ENCODE measurements at regions not wholly inside any gene's neighbourhood (a gene's known extent, or its start where the extent isn't known, plus 50 kb on each side); places are given as distances from the start of the nearest gene placed in this dataset.

DNA sequence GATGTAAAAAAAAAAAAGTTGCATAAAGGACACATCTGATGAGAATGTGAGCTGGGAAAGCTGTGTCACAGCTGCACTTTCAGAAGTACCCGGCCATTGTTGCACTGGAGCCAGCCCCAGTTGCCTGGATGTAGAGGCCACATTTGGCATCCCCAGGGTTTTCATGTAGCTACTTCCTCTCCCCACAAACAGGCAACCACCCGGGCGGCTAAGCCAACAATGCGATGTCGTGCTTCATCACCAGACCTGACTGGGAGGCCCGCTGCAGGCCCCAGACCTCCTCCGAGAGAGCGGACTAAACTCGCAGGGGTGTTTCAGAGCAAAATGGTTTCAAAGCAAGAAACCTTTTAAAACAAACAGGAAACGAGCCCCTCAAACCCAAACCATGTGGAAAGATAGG, 142.3 kb downstream of the TMCO5A start:
- H3K27ac Mint-ChIP-seq: no peak overlapping the region
- H3K4me1 Mint-ChIP-seq (ENCODE audit: low read depth): peaks cover 19% of the 10 kb centered on the region
- H3K9me3 Mint-ChIP-seq: no peaks in the 10 kb centered on the region
- H3K36me3 Mint-ChIP-seq (ENCODE audit: low read depth): no peaks in the 10 kb centered on the region
- H3K4me3 Mint-ChIP-seq: no peak overlapping the region
- peaks cover 43% of the 10 kb centered on the region for H3K27me3 Mint-ChIP-seq

DNA sequence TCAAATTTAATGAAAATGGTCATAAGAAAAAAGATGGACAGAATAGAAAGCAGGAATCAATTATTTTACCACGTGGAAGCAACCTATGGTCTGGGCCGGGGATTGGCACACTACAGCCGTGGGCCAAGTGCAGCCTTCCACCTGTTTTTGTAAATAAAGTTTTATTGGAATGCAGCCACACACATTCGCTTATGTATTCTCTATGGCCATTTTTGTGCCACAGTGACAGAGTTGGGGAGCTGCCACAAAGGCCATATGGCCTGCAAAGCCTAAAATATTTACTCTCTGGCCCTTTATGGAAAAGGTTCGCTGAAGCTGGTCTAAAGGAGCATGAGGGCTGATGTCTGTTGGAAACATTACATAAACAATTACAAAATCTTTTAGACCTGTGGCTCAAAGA, 144.8 kb downstream of the TMCO5A start:
- H3K4me3 Mint-ChIP-seq: no peak overlapping the region
- H3K27me3 Mint-ChIP-seq: peaks cover 27% of the 10 kb centered on the region
- H3K4me1 Mint-ChIP-seq (ENCODE audit: low read depth): peaks cover 16% of the 10 kb centered on the region
- H3K36me3 Mint-ChIP-seq (ENCODE audit: low read depth): no peaks in the 10 kb centered on the region
- no peak overlapping the region for H3K27ac Mint-ChIP-seq
- no peaks in the 10 kb centered on the region for H3K9me3 Mint-ChIP-seq

DNA sequence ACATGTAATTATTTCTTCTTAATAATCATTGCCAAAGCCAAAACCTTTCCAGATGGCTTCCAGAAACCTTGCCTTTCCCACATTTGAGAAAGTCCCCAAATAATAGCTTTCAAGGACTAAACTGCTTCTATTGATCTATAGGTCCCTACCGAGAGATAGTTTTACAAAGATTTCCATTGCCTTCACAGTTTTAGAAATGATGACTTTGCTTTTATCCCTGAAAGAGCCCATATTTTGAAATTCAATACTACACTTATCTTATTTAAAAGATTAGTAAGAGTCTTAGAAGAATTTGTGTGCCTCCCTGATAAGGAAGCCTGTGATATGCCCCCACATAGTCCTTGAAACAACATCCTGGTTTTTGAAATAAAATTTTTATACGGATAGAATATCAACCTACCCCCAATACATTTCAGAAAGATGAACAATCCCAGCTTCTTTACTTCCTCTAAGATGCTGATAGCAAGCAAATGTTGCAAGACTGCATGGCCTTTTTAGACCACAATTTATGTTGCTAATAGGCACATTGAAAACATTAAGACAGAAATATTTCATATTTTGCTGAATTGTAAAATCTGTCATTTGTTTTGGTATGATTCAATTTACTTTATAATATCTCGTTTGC, 146.3 kb downstream of the TMCO5A start:
- no peaks in the 10 kb centered on the region for H3K9me3 Mint-ChIP-seq
- no peaks in the 10 kb centered on the region for H3K36me3 Mint-ChIP-seq (ENCODE audit: low read depth)
- H3K27ac Mint-ChIP-seq: no peak overlapping the region
- peaks cover 16% of the 10 kb centered on the region for H3K27me3 Mint-ChIP-seq
- no peak overlapping the region for H3K4me3 Mint-ChIP-seq
- peaks cover 24% of the 10 kb centered on the region for H3K4me1 Mint-ChIP-seq (ENCODE audit: low read depth)

DNA sequence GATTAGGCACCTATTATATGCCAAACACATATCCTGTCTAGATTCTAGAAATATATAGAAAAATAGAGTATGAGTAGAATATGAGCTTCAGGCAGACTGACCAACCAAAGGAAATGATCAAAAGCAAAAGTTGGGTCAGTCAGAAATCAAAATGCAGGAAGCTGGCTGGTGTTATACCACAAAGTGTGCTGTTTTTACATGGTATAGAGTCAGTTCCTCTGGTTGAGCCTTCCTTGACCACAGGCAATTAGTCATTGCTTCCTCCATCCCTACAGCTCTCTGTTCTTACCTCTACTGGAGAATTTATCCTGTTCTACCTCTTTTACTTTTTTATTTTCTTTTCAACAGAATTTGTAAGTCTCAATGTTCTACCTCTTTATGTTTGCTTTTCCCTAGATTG, 149.8 kb downstream of the TMCO5A start:
- Mint-ChIP-seq H3K4me3 (peak overlapping the region; percentile 36), H3K9me3 (no peaks in the 10 kb centered on the region), H3K27ac (peak overlapping the region; percentile 59), H3K36me3 (ENCODE audit: low read depth) (no peaks in the 10 kb centered on the region), H3K4me1 (ENCODE audit: low read depth) (peaks cover 27% of the 10 kb centered on the region), H3K27me3 (peaks cover 33% of the 10 kb centered on the region)

DNA sequence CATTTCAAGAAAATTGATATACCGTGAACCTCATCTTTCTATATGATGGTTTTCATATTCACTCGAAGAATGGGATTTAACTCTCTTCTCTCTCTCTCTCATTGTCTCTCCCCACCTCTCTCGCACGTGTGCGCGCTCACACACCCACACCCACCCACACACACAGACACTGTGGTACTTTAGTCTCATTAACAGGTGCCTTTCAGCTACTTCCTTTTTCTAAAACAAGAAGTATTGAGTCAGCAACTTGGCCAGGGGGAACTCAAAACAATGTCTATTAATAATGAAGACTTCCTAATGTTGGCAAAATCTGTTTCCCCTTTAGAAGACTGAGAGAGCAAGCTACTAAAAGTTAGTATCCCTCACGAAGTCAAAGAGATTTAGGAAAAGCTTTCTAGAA, 150.7 kb downstream of the TMCO5A start:
- Mint-ChIP-seq H3K4me3 (peak overlapping the region; percentile 12), H3K27ac (peak overlapping the region; percentile 42), H3K27me3 (peaks cover 39% of the 10 kb centered on the region), H3K36me3 (ENCODE audit: low read depth) (no peaks in the 10 kb centered on the region), H3K9me3 (no peaks in the 10 kb centered on the region), H3K4me1 (ENCODE audit: low read depth) (peaks cover 27% of the 10 kb centered on the region)

DNA sequence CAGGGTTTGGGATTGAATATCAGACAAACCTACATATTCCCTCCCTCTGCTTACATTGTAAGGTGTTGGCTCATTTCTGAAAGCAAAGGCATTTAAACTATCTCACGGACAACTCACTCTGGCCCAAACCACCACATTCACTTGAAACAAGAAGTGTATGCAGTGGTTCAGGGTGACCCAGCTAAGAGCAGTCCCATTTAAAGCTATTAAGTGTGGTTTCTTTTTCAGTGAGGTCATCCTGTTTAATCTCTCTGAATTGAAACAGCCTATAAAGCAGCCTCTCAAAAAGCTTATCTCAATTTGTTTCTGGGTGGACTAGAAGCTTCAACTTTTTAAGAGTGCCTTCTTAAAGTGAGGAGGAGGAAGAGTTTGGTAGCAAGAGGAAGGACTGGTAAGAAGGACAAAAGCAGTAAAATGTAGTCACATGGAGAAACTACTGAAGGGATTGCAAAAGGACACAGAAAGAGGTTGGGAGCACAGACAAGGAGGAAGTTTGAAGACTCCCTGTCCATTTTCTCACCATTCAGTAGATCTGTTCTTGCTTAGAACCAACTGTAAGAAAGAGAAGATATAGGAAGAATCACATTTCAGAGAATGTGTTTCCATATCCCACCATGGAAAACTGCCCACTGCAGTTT, 151.6 kb downstream of the TMCO5A start:
- no peaks in the 10 kb centered on the region for H3K9me3 Mint-ChIP-seq
- H3K27me3 Mint-ChIP-seq: peaks cover 44% of the 10 kb centered on the region
- H3K27ac Mint-ChIP-seq: no peak overlapping the region
- H3K36me3 Mint-ChIP-seq (ENCODE audit: low read depth): no peaks in the 10 kb centered on the region
- H3K4me1 Mint-ChIP-seq (ENCODE audit: low read depth): peaks cover 27% of the 10 kb centered on the region
- no peak overlapping the region for H3K4me3 Mint-ChIP-seq

DNA sequence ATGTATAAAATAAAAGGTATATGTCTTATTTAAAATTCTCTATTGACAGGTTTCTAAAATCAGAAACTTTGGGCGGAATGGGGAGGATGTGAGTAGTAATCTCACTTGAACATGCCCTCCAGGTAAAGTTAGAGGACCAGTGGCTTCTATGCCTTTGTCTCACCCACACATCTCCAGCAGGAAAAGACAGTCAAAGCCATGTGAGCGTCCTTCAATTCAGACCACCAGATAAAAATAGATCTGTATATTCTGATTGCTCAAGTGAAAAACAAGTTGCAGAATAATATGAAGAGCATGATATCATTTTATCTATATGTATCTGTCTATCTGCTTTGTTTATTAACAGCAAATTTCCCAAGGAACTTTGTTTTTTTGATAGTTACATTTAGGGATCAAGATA, 152.2 kb downstream of the TMCO5A start:
- H3K36me3 Mint-ChIP-seq (ENCODE audit: low read depth): no peaks in the 10 kb centered on the region
- no peak overlapping the region for H3K4me3 Mint-ChIP-seq
- peaks cover 50% of the 10 kb centered on the region for H3K27me3 Mint-ChIP-seq
- H3K4me1 Mint-ChIP-seq (ENCODE audit: low read depth): peaks cover 27% of the 10 kb centered on the region
- no peaks in the 10 kb centered on the region for H3K9me3 Mint-ChIP-seq
- H3K27ac Mint-ChIP-seq: no peak overlapping the region

DNA sequence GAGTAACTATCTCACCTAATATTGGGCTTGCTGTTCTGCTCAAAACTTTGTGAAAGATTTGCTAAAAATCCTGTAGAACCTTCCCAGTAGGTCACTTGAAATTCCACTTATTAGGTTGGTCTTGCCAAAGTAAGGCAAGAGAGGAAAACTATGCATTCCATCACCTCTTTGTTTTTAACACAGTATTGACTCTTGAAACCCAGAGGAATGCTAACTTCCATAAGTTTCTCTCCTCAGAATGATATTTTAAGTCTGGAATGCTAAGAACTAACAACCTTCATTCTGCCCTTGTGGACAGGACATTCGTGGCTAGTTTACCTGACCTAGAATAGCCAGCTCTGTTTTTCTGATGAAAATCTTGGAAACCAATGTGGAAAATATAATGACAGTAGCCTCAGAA, 154.5 kb downstream of the TMCO5A start:
- peaks cover 47% of the 10 kb centered on the region for H3K27me3 Mint-ChIP-seq
- H3K4me3 Mint-ChIP-seq: no peak overlapping the region
- H3K27ac Mint-ChIP-seq: no peak overlapping the region
- H3K9me3 Mint-ChIP-seq: no peaks in the 10 kb centered on the region
- no peaks in the 10 kb centered on the region for H3K36me3 Mint-ChIP-seq (ENCODE audit: low read depth)
- H3K4me1 Mint-ChIP-seq (ENCODE audit: low read depth): peaks cover 23% of the 10 kb centered on the region

DNA sequence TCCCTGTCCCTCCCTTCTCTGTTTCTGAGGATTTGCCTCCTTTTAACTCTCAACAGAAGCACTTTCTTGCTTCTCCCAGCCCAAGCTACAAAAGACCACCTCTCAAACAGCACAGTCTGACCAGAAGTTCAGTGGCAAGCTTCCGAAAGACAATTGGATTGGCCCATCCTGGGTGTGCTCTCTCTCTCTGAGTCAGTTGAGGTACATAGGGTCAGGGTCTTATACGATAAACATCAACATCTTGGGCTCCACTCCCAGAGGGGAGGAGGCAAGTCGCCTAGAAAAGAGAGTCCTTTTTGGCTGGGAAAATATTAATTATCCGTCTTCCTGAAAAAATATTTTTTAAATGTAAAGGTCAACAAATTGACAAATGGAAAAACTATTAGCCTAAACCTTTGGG, 155.8 kb downstream of the TMCO5A start:
- H3K27me3 Mint-ChIP-seq: peaks cover 47% of the 10 kb centered on the region
- peaks cover 11% of the 10 kb centered on the region for H3K4me1 Mint-ChIP-seq (ENCODE audit: low read depth)
- no peaks in the 10 kb centered on the region for H3K9me3 Mint-ChIP-seq
- H3K27ac Mint-ChIP-seq: no peak overlapping the region
- H3K36me3 Mint-ChIP-seq (ENCODE audit: low read depth): no peaks in the 10 kb centered on the region
- H3K4me3 Mint-ChIP-seq: no peak overlapping the region

DNA sequence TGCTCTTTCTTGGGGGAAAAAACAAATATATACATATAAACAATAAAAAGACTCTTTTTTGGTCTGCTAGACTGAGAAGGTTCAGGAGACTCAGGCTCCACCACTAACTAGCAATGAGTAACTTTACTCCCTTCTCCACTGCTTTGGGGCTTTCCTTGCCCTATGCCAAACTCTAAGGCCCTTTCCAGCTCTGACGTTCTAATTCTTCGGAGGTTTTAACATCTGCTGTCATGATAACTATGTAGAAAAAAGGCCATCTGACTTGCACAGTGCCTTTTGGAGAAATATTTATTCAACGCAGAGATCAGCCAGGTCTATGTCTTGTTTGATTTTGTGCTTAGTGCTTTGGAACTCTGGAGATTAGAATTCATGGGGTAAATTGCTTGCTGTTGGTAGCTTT, 156.2 kb downstream of the TMCO5A start:
- H3K9me3 Mint-ChIP-seq: peaks cover 2% of the 10 kb centered on the region

DNA sequence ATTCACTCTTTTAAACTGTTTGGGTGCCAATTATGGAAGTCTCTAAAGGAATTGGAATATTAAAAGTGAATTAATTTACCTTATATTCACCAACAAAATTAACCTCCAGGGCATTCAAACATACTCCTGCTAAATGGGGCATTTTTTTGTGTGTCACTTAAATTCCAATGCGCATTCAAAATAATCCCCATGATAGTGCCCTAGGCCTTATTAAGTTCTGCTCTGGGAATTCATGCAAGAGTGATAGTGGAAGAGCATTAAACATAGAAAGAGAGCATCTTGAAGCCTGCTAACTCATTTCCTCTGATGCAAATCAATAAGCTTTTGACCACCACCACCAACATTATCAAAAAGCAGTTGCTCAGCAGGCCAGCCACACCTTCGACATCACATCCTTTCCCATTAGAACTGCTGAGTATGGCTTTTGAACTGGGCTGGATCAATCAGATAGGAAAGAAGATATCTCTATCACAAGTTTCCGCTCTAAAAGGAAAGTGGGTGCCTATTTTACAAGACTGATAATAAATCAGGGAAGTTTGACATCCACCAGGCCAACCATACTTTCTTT, 156.7 kb downstream of the TMCO5A start:
- peaks cover 1% of the 10 kb centered on the region for H3K4me1 Mint-ChIP-seq (ENCODE audit: low read depth)
- H3K9me3 Mint-ChIP-seq: peaks cover 5% of the 10 kb centered on the region
- H3K27me3 Mint-ChIP-seq: peaks cover 47% of the 10 kb centered on the region
- H3K36me3 Mint-ChIP-seq (ENCODE audit: low read depth): no peaks in the 10 kb centered on the region
- H3K27ac Mint-ChIP-seq: no peak overlapping the region
- H3K4me3 Mint-ChIP-seq: no peak overlapping the region

More for the DNA sequence above, 156.2 kb downstream of the TMCO5A start:
- Mint-ChIP-seq H3K27me3 (peaks cover 48% of the 10 kb centered on the region), H3K4me1 (ENCODE audit: low read depth) (peaks cover 6% of the 10 kb centered on the region), H3K27ac (no peak overlapping the region), H3K4me3 (no peak overlapping the region), H3K36me3 (ENCODE audit: low read depth) (no peaks in the 10 kb centered on the region)

DNA sequence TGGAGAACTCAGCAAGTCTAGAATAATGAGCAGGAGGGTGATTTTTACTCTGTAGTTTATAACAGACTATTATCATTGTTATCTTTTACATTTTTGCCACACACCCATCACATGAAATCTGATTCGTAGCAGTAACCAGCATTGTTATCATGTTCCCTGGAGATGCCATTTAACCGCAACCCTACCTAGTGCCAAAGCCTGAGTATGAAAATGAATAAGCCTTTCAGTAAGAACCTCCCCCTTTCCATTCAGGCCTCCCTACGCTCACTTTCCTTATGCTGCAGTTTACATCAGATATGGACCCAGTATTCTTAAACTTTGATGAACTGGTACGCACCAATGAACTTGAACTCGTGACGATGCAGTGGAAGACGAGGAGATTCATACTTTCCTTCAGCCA, 158.7 kb upstream of the SPRED1 start:
- Mint-ChIP-seq H3K27ac (no peak overlapping the region), H3K4me3 (no peak overlapping the region), H3K27me3 (peaks cover 42% of the 10 kb centered on the region), H3K4me1 (ENCODE audit: low read depth) (no peaks in the 10 kb centered on the region), H3K9me3 (peaks cover 21% of the 10 kb centered on the region), H3K36me3 (ENCODE audit: low read depth) (no peaks in the 10 kb centered on the region)

DNA sequence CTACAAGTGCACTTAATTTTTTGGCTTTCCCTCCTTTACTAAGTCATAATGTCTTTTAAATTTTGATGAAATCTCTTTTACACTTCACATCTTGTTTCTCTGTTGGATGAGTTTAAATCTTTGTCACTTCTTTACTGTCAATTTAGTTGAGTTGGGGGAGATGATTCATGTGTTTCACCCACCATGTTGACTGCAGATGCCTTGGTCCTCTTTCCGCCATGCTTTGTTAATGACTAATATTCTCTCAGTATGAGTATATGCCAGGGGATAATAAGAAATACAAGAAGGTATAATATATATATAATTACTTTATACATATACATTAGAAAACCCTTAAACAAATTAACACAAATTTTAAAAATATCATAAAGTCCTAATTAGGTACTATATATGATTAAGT, 149.7 kb upstream of the SPRED1 start:
- H3K4me1 Mint-ChIP-seq (ENCODE audit: low read depth): peaks cover 3% of the 10 kb centered on the region
- H3K27me3 Mint-ChIP-seq: peaks cover 26% of the 10 kb centered on the region
- H3K9me3 Mint-ChIP-seq: peaks cover 6% of the 10 kb centered on the region
- H3K4me3 Mint-ChIP-seq: no peak overlapping the region
- no peak overlapping the region for H3K27ac Mint-ChIP-seq
- H3K36me3 Mint-ChIP-seq (ENCODE audit: low read depth): no peaks in the 10 kb centered on the region

DNA sequence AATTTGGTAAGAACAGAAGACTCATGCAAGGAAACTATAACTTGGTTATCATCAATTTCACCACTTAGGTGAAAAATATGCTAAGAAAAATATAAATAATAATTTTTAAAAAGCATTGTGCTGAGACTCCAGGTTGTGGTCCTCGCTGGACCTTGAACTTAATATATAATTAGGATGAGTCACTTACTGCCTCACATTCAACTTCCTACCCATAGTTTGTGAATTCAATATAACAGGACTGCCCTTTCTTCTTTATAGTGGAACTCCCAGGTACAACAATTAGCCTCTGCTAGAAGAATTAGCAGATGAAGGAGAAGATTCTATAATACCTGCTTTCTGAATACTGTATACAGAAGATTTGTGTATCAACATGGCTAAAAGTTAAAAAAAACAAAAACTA, 149.1 kb upstream of the SPRED1 start:
- peaks cover 3% of the 10 kb centered on the region for H3K4me1 Mint-ChIP-seq (ENCODE audit: low read depth)
- peaks cover 23% of the 10 kb centered on the region for H3K27me3 Mint-ChIP-seq
- peaks cover 4% of the 10 kb centered on the region for H3K9me3 Mint-ChIP-seq
- H3K27ac Mint-ChIP-seq: no peak overlapping the region
- H3K4me3 Mint-ChIP-seq: no peak overlapping the region
- no peaks in the 10 kb centered on the region for H3K36me3 Mint-ChIP-seq (ENCODE audit: low read depth)

DNA sequence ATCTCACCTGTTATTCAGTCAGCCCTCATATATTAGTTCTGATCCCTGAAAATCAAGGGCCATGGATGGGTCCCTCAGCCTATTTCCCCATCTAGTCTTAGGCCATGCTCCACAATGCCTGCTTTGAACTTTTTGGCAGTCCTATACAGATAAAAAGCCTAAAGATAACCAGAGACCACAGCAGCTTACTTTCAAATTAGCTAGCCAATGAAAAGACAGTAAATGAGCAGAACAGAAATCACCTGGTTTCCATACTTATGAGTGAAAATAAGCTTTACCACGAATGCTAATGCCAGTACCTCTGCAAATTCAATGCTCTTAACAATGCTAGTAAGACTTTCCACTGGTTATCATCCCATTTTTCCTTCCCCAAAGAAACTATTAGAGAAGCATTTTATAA, 141.6 kb upstream of the SPRED1 start:
- no peaks in the 10 kb centered on the region for H3K9me3 Mint-ChIP-seq
- H3K27ac Mint-ChIP-seq: no peak overlapping the region
- peaks cover 19% of the 10 kb centered on the region for H3K27me3 Mint-ChIP-seq
- H3K4me3 Mint-ChIP-seq: no peak overlapping the region
- peaks cover 4% of the 10 kb centered on the region for H3K4me1 Mint-ChIP-seq (ENCODE audit: low read depth)
- no peaks in the 10 kb centered on the region for H3K36me3 Mint-ChIP-seq (ENCODE audit: low read depth)

DNA sequence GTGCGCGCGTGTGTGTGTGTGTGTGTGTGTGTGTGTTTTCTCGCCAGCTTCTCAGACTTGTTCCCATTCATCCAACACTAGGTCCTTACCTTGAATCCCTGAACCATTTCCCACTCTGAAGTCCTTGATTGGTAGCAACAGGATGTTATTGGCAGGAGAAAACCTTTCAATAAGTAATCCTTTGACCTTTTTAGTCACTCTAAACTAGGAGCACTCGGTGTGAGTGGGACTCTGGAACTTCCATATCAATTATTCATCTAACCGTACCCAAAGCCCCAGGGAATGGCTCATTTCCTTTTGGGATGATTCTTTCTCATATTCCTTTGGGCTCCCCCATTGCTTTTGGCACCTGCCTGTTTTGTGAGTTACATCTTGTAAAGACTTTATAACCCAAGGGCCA, 140.2 kb upstream of the SPRED1 start:
- Mint-ChIP-seq H3K4me1 (ENCODE audit: low read depth) (peaks cover 4% of the 10 kb centered on the region), H3K36me3 (ENCODE audit: low read depth) (no peaks in the 10 kb centered on the region), H3K9me3 (no peaks in the 10 kb centered on the region), H3K27ac (no peak overlapping the region), H3K27me3 (peaks cover 16% of the 10 kb centered on the region), H3K4me3 (no peak overlapping the region)
